Glutamatergic neuron (in vitro differentiated cells): ENCODE measurements at regions not wholly inside any gene's neighbourhood (a gene's known extent, or its start where the extent isn't known, plus 50 kb on each side); places are given as distances from the start of the nearest gene placed in this dataset. TPM values are rescaled to one million over a fixed set of nuclear protein-coding genes. Genes with fewer than 3 reads are reported as not detected.
"Not testable (repeated sequence)": the region's sequence is repeated elsewhere in the genome, so short reads cannot be mapped to it uniquely, and the experiment has no call there.

Experiments
- DNase-seq: peaks from one replicate; pipeline ENCODE4 v3.0.0; 2022
- H3K27ac Mint-ChIP-seq: one replicate; pipeline ENCODE4 v1.8.0; 2020; ENCODE audit warnings: mild to moderate bottlenecking, mixed read lengths, inconsistent platforms; ENCODE audit not compliant: unreplicated experiment
- H3K27me3 Mint-ChIP-seq: one replicate; pipeline ENCODE4 v1.8.0; 2020; ENCODE audit warnings: mild to moderate bottlenecking, moderate library complexity, mixed read lengths, inconsistent platforms; ENCODE audit not compliant: unreplicated experiment
- H3K36me3 Mint-ChIP-seq: one replicate; pipeline ENCODE4 v1.8.0; 2020; ENCODE audit warnings: mild to moderate bottlenecking, mixed read lengths, inconsistent platforms; ENCODE audit not compliant: unreplicated experiment
- H3K4me1 Mint-ChIP-seq: one replicate; pipeline ENCODE4 v1.8.0; 2020; ENCODE audit warnings: mild to moderate bottlenecking, low read depth, mixed read lengths, inconsistent platforms; ENCODE audit not compliant: unreplicated experiment
- H3K4me3 Mint-ChIP-seq: one replicate; pipeline ENCODE4 v1.8.0; 2020; ENCODE audit warnings: mild to moderate bottlenecking, mixed read lengths, inconsistent platforms; ENCODE audit not compliant: unreplicated experiment
- H3K9me3 Mint-ChIP-seq: one replicate; pipeline ENCODE4 v1.8.0; 2020; ENCODE audit warnings: mild to moderate bottlenecking, moderate library complexity, mixed read lengths, inconsistent platforms; ENCODE audit not compliant: unreplicated experiment
- microRNA-seq: library from miRNA; unstranded; fragments of <30 nt; microRNA quantifications from one replicate; pipeline ENCODE4, GENCODE V29; 2020; ENCODE audit not compliant: unreplicated experiment
- TF ChIP-seq, protein P1 (sequence below): fragments of 200-600 bp; sonication (generic); IDR thresholded peaks from one replicate; pipeline ENCODE4 v1.5.0; 2021; ENCODE audit not compliant: partially characterized antibody, unreplicated experiment

GRCh38 chrX:123093792-123094191, 90.3 kb upstream of the GRIA3 start:
- H3K4me1 Mint-ChIP-seq: no peaks in the 10 kb centered on the region

DNA sequence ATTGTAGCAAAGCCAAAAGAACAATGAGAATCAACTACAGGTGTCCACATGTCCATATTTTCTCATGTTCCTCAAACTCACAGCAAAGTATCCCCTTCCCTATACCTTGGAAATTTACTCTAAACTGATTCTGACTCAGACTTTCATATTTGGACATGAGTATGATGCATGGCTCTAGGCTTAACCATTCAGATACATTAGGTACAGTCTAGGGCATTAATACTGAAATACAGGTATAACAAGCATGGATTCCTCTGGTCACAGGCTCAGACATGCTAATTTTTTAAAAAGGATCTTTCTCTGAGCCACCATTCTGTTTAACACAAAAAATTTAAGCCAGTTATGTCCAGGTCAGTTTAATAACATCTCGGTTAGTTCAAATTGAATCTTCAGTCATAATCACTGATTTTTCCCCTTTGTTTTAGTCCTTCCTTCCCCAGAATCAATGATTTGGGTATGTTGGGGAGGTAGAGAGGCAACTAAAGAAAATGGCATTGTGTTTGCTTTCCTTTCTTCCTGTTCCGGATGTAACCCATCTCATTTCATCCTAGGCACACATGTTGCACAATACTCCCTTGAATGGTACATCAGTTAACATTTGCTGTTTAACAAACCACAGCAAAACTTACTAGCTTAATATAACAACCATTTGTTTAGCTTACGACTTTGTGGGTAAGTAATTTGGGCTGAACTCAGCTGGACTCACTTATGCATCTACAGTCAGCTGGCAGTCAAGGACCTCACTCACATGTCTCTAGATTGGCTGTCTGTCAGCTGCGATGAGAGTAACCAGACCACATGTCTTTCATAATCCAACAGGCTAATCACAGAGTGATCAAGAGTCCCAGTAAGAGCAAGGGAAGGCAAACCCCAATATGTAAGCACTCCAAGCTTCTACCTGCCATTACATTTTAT, 75.3 kb upstream of the GRIA3 start:
- no peaks in the 10 kb centered on the region for H3K27me3 Mint-ChIP-seq
- no peaks in the 10 kb centered on the region for H3K9me3 Mint-ChIP-seq

More at GRCh38 chrX:123093792-123094191, 90.3 kb upstream of the GRIA3 start:
- no peaks in the 10 kb centered on the region for H3K36me3 Mint-ChIP-seq
- DNase-seq: no peak
- H3K9me3 Mint-ChIP-seq: peaks cover under 1% of the 10 kb centered on the region
- H3K27ac Mint-ChIP-seq: no peak overlapping the region
- H3K4me3 Mint-ChIP-seq: no peak overlapping the region
- H3K27me3 Mint-ChIP-seq: no peaks in the 10 kb centered on the region
- TF ChIP-seq, protein P1, sequence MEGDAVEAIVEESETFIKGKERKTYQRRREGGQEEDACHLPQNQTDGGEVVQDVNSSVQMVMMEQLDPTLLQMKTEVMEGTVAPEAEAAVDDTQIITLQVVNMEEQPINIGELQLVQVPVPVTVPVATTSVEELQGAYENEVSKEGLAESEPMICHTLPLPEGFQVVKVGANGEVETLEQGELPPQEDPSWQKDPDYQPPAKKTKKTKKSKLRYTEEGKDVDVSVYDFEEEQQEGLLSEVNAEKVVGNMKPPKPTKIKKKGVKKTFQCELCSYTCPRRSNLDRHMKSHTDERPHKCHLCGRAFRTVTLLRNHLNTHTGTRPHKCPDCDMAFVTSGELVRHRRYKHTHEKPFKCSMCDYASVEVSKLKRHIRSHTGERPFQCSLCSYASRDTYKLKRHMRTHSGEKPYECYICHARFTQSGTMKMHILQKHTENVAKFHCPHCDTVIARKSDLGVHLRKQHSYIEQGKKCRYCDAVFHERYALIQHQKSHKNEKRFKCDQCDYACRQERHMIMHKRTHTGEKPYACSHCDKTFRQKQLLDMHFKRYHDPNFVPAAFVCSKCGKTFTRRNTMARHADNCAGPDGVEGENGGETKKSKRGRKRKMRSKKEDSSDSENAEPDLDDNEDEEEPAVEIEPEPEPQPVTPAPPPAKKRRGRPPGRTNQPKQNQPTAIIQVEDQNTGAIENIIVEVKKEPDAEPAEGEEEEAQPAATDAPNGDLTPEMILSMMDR: no peak

DNA sequence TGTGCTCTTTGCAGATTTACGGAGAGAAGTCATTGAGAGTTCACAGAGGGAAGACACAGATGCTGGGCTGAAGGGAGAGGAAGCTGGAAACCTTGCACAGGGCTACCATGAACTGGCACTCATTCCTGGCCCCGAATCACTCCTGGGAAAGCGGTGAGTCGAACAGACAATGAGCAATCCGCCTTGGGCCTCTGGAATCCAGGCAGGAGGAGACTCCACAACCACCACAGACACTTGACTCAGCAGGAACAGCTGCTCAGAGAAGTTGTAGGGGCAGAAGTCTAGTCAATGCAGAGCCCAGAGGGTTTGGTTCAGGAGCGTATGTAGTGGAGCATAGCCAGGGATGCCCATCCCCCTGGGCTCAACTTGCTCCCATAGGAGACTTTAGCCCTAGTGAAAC, 62.8 kb upstream of the GRIA3 start:
- Mint-ChIP-seq H3K27me3 (no peaks in the 10 kb centered on the region), H3K4me1 (no peaks in the 10 kb centered on the region), H3K36me3 (no peaks in the 10 kb centered on the region), H3K9me3 (no peaks in the 10 kb centered on the region), H3K27ac (no peak overlapping the region), H3K4me3 (no peak overlapping the region)
- DNase-seq: no peak
- TF ChIP-seq, protein P1: no peak

More for the DNA sequence above, 75.3 kb upstream of the GRIA3 start:
- DNase-seq: no peak
- Mint-ChIP-seq H3K4me1 (no peaks in the 10 kb centered on the region), H3K36me3 (no peaks in the 10 kb centered on the region), H3K27ac (no peak overlapping the region), H3K4me3 (no peak overlapping the region)
- TF ChIP-seq, protein P1: no peak

GRCh38 chrX:123129805-123130204, 54.3 kb upstream of the GRIA3 start:
- not testable (repeated sequence) for H3K27me3 Mint-ChIP-seq, DNase-seq, H3K4me3 Mint-ChIP-seq, H3K36me3 Mint-ChIP-seq, H3K4me1 Mint-ChIP-seq, H3K27ac Mint-ChIP-seq, H3K9me3 Mint-ChIP-seq

Small RNA genes lying in the stretch of these regions (microRNA-seq; reads per million reads assigned to microRNA genes)
- gene MIR3672: not detected
